NCI-H2171 treated with DMSO at 0.1 percent for 48 hours (cell line): ENCODE measurements at regions not wholly inside any gene's neighbourhood (a gene's known extent, or its start where the extent isn't known, plus 50 kb on each side); places are given as distances from the start of the nearest gene placed in this dataset.
"Not testable (repeated sequence)": the region's sequence is repeated elsewhere in the genome, so short reads cannot be mapped to it uniquely, and the experiment has no call there.

Experiments used
- DNase-seq: peaks from one replicate; lab custom pipeline; 2025; lab: John Stamatoyannopoulos, UW

DNA sequence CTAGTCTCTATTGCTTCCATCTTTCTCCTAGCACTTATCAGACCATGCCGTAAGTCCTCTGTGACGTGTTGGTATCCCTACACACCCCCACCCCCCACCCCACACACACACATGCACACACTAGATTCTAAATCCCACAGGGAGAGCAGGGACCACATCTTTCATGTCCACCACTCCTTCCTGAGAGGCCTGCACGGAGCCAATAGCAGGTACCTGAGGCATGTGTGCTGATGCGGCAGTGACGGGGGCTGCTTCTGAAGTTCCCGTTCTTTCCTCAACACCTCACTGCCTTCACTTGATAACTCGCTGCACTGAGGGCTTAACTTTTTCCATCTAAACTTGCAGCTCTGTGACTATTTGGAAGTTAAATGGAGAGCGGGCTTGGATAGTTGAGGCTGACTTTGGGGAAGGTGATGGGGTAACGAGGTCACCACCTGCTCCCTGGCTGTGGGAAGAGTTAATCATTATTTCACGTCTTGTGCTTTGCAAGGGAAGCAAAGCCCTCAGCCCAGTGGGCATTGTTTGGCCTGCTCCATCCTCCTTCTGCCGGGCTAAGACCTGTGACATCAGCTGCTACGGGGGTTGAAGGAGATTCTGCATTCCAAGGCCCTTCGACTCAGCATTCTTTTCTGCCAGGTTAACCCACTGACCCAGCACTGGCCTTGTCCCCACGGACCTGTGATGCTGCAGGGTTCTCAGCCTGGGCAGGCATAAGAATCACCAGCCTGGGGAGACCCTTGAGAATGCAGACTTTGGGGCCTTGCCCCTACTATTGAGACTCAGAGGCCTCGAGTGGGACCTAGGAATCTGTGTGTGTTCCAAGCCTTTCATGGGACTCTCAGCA lies 187.8 kb downstream of the ANKRD60 start:
- no peak for DNase-seq

DNA sequence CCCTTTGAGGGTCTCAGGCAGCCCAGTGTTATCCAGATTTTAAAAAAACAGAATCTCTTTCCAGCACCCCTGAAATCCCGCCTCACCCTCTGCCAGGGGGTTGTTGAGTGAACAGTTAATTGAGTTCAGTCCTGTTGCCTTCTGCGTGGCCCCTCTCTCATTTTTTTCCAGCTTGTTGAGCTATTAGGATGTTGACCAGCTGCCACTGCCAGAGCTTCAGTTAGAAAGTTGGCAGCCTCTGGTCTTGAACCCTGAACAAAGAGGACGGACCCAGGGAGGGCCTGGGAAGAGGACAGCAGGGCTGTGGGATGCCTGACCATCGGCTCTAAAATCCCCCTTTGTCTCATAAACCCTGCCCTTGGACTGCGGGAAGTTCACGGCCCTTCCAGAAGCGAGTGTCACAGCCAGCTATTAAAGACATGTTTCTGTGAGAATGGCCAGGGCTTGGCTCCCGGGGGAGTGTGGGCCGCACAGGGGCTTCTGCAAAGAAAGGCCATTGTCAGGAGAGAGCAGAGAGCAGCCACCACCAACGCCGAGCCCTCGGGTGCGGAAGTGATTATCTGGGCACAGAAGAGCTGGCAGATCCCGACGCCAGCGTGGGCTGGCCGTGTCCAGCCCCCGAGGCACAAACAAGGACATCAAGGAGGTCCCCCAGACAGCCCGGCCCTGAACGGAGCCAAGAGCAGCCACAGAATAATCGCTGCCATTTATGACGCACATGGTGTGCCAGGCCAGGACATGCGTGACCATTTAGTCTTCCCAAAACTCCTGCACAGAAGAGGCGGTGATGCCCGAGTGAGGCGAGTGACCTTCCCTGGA lies 189.0 kb downstream of the ANKRD60 start:
- DNase-seq, result no peak

DNA sequence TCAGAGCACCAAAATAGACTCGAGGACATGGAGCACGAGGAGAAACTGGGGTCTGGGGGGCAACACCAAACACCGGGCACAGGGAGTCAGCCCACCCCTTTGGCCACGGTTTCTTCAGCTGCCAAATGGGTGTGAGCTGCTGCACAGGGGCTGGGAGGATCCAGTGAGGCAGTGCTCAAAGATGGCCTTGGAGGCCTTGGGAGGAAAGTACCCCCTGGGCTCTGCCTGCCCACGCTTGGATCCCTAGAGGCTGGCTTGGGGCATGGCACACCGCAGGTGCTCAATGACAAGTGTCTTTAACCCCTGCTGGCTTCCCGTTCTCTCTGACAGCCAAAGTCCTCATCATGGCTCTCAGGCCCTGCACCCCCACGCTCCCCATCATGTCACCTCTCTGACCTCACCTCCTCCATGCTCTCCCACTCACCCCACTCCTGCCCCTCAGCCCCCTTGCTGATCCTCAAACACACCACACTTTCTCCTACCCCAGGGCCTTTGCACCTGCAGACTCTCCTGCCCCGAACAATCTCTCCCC lies 190.3 kb downstream of the ANKRD60 start:
- no peak for DNase-seq

DNA sequence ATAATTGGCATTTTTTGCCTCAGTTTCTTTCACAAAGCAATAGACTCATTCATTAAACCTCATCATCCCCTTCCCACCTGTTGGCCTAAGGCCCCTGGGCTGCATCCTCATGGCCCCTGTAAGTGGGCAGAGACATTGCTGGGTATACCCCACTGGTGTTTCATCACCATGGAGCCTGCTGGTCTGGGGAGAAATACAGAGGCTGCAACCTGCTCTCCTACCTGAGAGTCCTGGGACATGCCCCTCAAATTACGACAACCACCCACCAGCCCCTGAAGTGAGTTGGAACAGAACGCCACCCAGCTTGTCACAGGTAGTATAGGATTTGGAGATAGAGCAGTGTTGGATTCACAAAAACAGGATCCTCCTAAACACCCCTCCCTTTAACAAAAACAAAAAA lies 190.8 kb downstream of the ANKRD60 start:
- DNase-seq, result no peak

DNA sequence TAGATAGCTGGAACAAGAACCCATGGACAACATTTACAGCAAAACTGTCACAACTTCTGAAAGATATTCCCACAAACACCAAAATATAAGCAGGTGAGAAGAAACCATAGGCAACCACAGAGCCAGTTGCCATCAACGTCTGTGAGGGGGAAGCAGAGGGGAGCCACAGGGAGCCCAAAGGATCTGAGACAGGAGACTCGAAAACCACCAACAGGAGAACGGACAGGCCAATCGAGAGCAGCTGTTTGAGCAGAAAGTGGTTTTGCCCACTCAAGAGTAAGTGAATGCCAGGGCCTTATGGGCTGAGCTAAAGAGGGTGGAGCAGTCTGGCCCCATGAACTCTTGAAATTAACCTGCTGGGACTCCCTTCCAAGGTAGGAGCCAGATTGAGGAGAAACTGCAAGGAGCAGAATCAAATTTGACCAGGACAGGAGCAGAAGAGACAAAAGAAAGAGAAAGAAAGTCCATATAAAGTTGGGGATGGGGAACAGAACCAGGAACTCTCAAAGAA lies 195.4 kb downstream of the ANKRD60 start:
- no peak for DNase-seq

DNA sequence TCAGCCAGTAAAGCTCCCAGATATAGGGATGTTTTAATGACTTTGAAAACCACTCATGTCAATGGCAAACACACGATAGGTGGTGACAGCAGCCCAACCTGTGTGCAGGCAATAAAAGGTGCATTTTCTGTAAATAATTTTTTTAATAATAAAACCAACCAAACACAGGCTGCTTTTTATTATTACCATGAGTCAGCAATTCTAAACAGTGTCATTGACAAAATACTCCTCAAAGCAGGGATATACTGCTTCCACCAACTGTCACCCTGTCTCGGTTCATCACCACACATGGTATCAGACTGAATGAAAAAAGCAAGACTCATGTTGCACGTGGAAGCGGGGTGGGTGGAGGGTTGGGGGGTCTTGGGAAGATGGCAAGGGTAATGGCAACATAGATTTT lies 195.9 kb downstream of the ANKRD60 start:
- DNase-seq, result no peak

DNA sequence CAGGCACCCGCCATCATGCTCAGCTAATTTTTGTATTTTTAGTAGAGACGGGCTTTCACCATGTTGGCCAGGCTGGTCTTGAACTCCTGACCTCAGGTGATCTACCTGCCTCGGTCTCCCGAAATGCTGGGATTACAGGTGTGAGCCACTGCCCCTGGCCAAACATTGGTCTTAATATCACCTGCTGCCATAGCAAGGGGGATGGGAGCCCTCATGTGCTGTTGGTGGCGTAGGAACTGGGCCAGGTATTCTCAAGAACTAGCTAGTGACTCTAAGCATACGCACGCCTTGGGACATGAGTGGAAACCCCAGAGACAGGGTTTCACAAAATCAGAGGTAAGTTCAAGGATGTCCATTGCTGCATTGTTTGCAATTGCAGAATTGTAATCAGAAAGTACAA lies 197.1 kb downstream of the ANKRD60 start:
- not testable (repeated sequence) for DNase-seq

DNA sequence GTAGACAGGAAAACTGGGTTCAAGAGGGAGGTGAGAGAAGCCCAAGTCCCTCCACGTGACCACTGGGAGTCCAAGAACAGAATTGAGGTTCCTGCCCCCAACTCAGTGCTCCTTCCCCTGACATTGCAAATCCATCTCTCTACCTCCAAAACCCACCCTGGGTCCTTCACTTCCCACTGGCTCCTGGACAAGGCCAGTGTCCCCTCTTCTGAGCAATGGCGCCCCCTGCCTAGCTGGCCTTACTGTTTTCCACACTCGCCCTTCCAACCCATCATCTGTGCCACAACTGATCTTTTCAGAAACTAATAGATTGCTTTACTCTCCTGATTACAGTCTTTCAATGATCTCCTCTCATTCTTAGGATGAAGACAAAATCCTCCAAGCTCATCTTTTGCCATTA lies 200.3 kb downstream of the ANKRD60 start:
- DNase-seq, result no peak

DNA sequence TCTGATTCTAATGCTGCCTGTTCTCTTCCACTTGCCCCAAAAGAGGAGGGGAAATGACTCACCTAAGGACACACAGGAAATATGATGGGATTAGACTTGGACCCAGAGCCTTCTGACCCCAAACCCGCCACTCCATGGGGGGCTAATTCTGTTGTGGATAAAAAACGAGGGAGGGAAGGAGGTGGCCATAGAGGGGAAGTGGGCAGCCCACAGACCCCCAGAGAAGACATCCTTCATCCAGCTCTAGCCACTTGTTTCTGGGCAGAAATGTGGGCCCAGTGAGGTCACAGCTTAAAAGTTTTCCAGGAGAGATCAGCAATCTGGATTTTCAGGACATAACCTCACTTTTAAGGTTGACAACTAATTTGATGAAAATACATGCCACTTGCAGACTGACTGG lies 202.1 kb downstream of the ANKRD60 start:
- DNase-seq, result no peak

DNA sequence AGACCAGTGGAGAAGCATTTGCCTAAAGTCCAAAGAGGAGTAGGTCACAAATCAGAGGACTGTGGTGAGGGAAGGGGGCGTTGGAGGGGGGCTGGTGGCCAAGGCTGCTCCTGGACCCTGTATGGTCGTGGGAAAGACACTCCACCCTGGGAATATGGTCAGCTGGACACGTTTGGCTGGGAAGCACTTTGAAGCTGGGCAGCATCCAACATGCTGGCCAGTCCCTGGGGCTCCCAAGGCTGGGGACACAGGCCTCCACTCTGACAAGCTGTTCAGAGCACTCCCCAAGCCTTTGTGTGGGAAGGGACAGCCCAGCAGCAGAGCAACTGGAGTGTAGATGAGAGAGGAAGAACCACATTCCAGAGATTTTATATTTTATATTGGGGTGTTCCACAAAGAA lies 203.2 kb downstream of the ANKRD60 start:
- no peak for DNase-seq

DNA sequence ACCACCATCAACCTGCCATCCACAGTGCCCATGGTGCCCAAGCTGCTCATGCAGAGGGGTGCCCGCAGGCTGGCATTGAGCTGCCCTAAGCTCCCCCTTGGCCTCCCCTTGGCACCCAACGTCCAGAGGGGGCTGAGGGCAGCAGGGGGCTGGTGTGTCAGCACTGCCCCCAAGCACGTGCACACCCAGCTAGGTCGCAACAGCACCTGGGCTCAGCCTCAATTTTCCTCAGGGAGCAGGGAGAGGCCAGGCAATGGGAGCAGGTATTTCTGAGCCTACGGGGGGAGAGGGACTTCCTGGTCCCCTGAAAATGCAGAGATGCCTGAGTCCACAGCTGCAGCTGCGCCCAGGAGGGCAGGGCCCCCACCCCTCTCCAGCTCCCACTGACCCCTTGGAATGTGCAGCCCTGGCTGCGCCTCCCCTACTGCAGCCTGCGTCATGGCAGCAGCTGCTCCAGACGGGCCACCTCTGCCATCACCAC lies 204.2 kb downstream of the ANKRD60 start:
- no peak for DNase-seq

DNA sequence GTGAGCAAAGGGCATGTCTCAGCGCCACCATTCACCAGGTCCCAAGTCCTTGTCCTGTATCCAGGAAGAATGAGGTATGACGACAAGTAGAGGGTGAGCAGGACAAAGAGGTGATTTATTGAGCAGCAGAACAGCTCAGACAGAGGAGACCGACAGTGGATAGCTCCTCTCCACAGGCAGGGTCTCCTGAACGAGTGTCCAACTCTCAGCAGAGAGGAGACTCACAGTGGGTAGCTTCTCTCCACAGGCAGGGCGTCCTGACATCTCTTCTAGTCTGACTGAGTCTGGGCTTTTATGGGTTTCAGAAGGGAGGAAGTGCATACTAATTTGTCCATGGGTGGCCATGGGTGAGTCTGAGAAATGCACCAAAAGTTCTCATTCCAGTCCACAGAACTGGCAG lies 204.7 kb downstream of the ANKRD60 start:
- no peak for DNase-seq

DNA sequence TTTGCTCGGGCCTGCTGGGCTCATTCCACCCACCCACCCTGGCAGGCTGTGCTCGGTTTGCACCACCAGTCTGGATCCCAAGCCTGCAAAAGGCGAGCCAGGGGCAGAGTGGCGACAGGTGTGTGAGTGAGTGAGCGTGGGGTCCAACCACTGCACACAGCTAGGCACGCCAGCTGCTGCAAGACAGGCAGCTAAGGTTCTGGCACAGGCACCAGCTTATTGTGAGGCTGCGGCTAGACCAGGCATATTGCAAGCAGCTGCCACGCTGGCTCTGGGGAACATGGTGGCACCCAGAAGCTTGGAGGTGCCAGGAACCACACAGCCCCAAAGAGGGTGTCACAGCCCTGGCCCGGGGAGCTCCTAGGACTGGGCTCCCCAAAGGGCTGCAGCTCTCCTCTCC lies 205.1 kb downstream of the ANKRD60 start:
- DNase-seq, result no peak

DNA sequence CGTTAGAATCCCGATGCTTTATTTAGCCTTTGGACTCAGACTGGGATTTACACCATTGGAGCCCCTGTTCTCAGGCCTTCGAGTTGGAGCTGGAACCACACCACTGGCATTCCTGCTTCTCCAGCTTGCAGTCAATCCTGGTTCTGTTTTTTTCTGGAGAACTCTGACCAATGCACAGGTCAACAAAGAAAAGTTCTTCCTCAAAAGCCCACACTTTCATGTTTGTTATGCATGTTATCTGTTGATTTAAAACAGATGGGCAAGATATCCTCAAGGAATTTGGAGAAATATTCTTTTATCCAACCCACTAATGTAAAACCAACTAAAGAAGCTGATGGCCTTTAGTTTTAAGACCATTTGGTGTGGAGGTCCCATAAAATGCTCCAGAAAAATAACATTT lies 205.7 kb downstream of the ANKRD60 start:
- no peak for DNase-seq

DNA sequence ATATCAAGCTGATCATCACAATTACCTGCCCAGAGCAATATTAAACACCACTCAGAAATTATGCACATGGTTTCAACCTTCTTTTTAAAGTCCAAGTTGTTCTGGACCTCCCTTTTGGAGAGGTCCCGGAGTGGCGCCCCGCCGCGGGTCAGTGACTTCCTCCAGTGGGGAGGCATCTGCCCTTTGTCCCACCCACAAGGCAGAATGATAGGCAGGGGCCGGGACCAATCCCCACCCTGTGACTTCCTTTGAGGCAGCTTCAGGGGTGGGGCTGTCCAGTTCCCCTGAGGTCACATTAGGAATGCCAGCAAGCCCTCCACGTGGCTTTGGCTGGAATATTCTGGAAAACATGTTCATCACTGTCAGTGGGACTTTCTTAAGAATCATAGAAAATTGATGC lies 207.0 kb downstream of the ANKRD60 start:
- no peak for DNase-seq

DNA sequence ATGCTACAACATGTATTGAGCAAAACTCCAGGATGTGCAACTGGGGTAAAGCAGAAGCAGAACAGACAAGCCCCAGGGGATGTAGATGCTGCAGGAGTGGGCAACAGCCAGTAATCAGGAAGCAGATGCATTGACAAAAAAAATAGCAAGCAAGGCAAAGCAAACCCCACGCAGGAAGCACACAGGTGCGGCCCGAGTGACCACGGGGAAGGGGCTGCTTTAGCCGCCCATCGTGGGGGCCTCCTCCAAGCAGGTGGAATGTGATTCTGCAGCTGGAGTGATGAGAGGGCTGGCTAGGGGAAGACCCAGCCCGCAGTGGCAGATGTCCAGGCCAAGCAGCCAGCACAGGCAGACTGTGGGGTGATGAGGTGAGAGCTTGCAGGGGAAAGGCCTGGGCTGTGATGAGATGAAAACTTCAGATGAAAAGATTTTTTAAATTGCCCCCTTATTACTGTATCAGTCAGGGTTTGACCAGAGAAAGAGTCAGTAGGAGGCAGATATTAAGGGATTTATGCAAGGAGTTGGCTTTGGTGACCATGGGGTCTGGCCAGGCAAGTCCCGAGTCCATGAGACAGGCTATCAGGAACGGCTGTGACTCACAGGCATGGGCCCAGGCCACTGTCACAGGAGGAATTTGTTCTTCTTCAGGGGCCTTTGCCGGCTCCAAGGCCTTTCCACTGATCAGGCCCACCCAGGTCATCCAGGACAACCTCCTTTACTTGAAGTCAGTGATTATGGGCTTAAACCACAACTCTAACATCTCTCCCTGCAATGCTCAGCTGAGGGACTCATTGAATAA lies 207.6 kb downstream of the ANKRD60 start:
- DNase-seq, result no peak

DNA sequence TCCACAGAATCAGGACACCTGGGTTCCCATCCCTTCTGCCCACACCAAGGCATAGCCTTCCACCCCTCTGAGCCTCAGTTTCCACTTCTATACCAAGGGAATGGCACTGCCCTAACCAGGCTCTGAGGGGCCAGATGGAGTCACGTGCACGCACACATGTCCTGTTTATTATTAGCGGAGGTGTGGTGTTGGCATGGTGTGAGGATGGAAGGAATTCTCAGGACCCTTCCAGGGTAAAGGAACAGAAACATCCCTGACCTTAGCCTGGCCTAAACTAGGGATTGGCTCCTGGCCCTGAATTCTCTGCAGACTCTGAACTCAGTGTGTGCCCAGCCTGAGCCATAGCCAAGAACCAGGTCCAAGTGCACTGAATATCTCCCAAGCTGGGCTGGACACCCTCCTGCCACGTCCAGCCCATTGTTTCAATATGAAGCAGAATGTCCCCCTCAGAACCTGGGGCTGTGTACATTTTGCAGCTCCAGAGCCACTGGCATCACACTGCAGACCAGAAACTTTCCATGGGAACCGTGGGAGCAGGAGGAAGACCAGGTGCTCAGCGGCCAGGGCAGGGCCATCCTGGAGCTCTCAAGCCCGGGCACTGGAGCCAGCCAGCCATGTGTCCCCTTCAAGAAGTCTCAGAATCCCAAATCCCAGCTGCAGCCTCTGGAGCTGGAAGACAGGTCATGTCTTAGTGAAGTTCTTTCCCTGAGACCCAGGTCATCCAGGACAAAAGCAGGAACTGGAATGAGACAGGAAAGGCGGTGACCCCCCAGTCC lies 208.4 kb downstream of the ANKRD60 start:
- no peak for DNase-seq

DNA sequence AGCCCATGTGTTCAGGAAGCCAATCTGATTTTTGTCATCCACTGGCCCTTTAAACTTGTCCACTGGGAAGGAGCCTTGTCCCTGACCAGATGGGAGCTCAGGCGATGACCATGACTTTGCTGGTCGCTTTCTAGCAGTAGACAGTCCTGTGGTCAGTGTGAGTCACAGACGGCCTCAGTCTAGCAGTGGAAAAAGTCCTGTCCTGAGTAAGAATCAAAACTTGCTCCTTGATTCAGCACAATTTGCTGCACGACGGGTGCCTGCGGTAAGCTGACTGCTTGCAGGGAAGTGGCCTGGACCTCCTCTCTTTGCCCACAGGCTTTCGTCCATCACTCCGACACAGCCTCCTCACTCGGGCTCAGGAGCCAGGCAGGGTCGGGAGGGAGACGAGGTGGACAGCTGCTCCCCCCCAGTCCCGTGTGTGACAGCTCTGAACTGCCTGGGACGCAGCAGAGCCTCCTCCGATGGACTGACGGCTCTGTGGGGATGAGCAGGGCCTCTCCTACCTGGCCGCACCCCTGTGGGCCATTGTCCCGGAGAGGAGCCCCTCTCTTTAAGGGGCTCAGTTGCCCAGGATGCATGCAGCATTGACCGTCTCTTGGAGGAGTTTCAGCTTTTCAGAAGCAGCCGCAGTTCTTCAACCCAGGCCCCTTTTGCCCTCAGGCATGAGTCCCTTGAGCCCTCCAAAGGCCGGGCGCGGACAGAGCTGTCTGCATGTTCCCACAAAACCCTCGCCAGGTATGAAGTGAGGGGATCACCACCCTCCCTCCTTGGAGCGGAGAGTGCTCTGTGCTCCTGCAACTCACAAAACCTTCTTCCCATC lies 209.2 kb downstream of the ANKRD60 start:
- DNase-seq, result no peak

DNA sequence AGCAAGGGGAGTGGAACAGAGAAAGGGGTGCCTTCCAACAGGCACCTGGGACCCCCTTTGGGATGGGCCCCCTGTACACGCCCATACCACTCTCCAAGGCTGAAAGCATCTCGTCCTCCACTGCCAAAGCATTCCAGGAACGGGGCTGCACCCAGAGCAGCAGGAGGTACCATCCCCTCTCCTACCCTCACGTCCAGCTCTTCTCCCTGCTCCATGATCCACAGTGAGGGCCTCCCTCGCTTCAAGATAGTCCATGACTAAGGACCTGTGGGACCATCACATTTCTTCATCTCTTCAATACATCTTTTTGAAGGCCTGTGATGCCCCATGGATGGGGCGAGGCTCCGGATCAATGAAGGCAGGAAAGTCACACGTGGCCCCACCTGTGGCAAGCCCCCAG lies 209.9 kb downstream of the ANKRD60 start:
- DNase-seq, result no peak

DNA sequence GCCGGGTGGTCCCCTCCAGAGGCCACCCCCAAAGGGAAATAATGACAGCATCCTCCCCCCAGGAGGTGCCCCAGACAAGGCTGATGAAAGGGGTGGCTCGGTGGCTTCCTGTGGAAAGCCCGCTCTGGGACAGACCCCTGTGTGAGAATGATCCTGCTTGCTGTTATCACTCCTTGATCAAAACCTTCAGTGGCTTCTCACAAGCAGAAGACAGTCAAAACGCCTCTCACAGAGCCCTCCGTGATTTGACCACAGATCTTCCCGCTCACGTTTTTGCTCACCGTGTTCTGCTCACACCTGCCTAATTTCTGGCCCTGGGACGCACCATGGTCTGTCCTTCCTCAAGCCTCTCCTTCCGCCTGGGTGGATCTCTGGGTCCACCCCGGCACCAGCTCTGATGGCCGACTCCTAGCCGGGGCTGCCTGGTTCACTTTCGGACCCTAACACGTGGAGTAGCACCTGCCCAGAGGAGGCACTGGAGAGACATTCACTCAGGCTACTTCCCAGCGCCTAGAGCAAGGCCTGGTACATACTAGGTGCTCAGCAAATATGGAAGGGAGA lies 210.4 kb downstream of the ANKRD60 start:
- DNase-seq, result no peak
